T1000 (cell line): ENCODE measurements at regions not wholly inside any gene's neighbourhood (a gene's known extent, or its start where the extent isn't known, plus 50 kb on each side); places are given as distances from the start of the nearest gene placed in this dataset.

Experiments
- DNase-seq: peaks from one replicate; lab custom pipeline; 2025; ENCODE audit warnings: mixed read lengths; lab: John Stamatoyannopoulos, UW

- DNase-seq: no peak
Measured at GRCh38 chr21:39024538-39024937, 158.7 kb downstream of the PSMG1 start.

- DNase-seq: no peak
Measured at GRCh38 chr21:39022863-39023693, 160.2 kb downstream of the PSMG1 start.

- DNase-seq: no peak
Measured at GRCh38 chr21:39022466-39022862, 160.8 kb downstream of the PSMG1 start.

GRCh38 chr21:39022035-39022434 is 161.2 kb downstream of the PSMG1 start:
- no peak for DNase-seq

- DNase-seq: no peak
Measured at GRCh38 chr21:39021478-39021832, 161.8 kb downstream of the PSMG1 start.

- DNase-seq: no peak
Measured at GRCh38 chr21:39020751-39021477, 162.3 kb downstream of the PSMG1 start.

GRCh38 chr21:39018730-39019129 is 164.5 kb downstream of the PSMG1 start:
- DNase-seq: no peak

GRCh38 chr21:39016740-39017315 is 166.4 kb downstream of the PSMG1 start:
- DNase-seq: no peak

- peak; percentile 53 for DNase-seq
Measured at GRCh38 chr21:39014747-39015146, 168.5 kb downstream of the PSMG1 start.

GRCh38 chr21:39012326-39013230 is 170.7 kb downstream of the PSMG1 start:
- no peak for DNase-seq

- no peak for DNase-seq
Measured at GRCh38 chr21:39011911-39012310, 171.3 kb downstream of the PSMG1 start.

GRCh38 chr21:39010629-39011404 is 172.4 kb downstream of the PSMG1 start:
- DNase-seq: no peak

GRCh38 chr21:39009587-39010225 is 173.5 kb downstream of the PSMG1 start:
- DNase-seq: no peak

GRCh38 chr21:39007985-39008384 is 175.3 kb downstream of the PSMG1 start:
- DNase-seq: no peak

GRCh38 chr21:39007532-39007931 is 175.7 kb downstream of the PSMG1 start:
- DNase-seq: no peak

- no peak for DNase-seq
Measured at GRCh38 chr21:39006571-39007311, 176.5 kb downstream of the PSMG1 start.

GRCh38 chr21:39005502-39005787 is 177.8 kb downstream of the PSMG1 start:
- no peak for DNase-seq

- DNase-seq: no peak
Measured at GRCh38 chr21:39004634-39005501, 178.4 kb downstream of the PSMG1 start.

GRCh38 chr21:39003982-39004633 is 179.1 kb downstream of the PSMG1 start:
- no peak for DNase-seq
